Activated CD4-positive, alpha-beta T cell treated with anti-CD3 and anti-CD28 coated beads, Interleukin-2, amount 50 U/mL, for 4 hours (primary cell): ENCODE measurements at regions not wholly inside any gene's neighbourhood (a gene's known extent, or its start where the extent isn't known, plus 50 kb on each side); places are given as distances from the start of the nearest gene placed in this dataset.
"Not testable (repeated sequence)": the region's sequence is repeated elsewhere in the genome, so short reads cannot be mapped to it uniquely, and the experiment has no call there.

Experiments used
- DNase-seq, 2 experiments: peaks; one replicate each; pipeline ENCODE4 v3.0.0-alpha.2; 2020

DNA sequence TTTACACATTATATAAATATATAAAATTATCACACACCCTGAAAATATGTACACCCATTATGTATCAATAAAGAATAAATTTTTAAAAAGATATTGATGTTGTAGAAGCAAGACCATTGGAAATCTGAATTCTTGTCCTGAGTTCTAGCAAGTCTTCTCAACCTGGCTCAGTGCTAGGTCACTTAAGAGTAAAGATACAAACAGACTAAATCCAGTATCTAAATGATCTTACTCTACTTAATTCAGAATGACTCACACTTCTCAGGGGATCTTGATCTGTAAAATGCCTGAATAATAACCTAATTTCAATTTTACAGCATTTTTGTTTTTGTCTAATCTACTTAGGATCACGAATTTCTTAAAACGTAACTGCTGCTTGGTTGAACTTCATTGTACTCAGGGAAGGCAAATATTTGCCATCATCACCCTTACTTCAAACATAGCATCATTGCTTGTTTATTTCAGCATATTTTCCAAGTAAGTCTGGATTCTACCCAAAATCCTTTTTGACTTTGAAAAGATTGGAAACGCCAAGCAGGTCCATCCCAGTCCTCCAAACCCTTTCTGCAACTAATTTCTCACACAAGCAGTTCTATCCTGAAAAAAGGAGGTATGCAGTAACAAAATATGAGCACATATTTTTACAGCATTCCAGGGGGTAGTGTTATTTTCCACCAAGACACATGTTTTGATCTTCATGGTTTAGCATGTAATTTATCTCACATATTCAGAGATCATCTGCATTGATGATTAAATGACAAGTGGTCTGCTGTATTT, 582.6 kb downstream of the PSAT1 start:
- no peak for DNase-seq

DNA sequence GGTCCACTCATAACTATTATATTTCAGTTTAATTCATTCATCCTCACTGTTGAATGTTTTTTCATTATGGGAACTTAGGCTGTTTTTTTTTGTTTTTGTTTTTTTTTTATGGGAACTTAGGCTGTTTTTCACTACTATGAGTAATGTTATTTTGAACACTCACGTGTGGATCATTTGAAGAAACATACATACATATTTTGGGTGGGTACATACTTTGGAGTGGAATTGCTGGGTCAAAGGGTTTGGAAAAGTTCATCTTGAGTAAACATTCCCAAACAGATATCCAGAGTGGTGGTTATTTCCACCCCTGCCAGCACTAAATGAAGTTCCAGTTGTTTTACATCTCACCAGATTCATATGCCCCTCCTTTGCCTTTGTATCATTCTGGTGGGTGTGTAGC, 584.4 kb downstream of the PSAT1 start:
- no peak for DNase-seq

GRCh38 chr9:78882481-78882880, 585.6 kb downstream of the PSAT1 start:
- DNase-seq, result no peak

GRCh38 chr9:78884611-78885150, 587.8 kb downstream of the PSAT1 start:
- DNase-seq, result no peak

GRCh38 chr9:78892182-78892581, 595.3 kb downstream of the PSAT1 start:
- no peak for DNase-seq

DNA sequence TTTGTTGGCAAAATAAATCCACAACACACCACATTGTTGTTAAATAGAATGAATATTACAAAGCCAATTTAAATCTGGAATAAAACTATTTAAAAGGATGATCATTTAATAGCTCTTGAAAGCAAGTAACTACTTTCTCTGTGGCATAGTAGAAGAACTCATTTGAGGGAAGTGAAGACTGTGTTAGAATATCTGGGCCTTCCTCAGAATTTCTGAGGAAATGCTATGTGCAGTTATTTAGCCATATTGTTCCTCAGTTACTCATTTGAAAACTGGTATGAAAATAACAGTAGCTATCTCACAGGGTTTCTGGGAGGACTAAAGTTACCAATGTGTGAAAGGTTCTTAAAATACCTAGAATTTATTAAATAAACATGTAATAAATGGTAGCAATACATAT, 595.8 kb downstream of the PSAT1 start:
- DNase-seq, result no peak

- DNase-seq, result no peak
Measured at GRCh38 chr9:78893774-78894401, 597.0 kb downstream of the PSAT1 start.

GRCh38 chr9:78896479-78896878, 599.6 kb downstream of the PSAT1 start:
- no peak for DNase-seq

GRCh38 chr9:78898234-78898633, 601.3 kb downstream of the PSAT1 start:
- DNase-seq, result no peak

DNA sequence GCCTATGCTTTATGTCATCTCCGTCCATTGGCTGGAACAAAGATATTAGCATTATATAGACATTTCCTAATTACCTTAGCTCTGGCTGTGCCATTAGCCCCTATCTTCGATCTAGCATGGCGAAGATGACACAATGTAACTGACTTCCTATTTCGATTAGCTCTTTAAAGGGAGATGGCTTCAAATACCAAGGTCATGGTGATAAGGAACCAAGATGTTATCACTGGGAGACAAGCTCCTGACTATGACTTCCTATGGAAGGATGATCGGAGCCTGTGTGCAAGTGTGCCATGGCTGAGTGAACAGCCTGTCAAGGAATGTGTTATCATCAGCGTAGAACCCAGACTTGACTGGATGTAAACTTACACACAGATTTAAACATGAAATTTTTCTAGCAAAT, 602.1 kb downstream of the PSAT1 start:
- DNase-seq, result no peak

GRCh38 chr9:78900500-78900899, 603.6 kb downstream of the PSAT1 start:
- no peak for DNase-seq

- DNase-seq, result no peak
Measured at GRCh38 chr9:78902051-78902450, 605.1 kb downstream of the PSAT1 start.

- no peak for DNase-seq
Measured at GRCh38 chr9:78903581-78903980, 606.7 kb downstream of the PSAT1 start.

DNA sequence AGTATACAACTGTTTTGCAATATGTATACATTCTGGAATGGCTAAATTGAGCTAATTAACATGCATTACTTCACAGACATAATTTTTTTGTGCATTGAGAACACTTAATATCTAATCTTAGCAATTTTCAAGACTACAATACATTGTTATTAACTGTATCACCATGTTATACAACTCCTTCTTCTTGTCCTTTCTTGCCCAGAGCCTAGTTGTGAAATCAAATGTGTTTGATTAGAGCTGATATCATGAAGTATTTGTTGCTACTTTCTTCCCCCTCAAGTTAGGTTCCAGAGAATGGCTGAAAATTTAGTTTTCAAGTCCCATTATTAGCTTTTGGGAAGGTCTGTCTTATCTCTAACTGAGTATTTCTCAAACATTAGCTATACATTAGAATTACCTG, 607.8 kb downstream of the PSAT1 start:
- DNase-seq, result no peak

DNA sequence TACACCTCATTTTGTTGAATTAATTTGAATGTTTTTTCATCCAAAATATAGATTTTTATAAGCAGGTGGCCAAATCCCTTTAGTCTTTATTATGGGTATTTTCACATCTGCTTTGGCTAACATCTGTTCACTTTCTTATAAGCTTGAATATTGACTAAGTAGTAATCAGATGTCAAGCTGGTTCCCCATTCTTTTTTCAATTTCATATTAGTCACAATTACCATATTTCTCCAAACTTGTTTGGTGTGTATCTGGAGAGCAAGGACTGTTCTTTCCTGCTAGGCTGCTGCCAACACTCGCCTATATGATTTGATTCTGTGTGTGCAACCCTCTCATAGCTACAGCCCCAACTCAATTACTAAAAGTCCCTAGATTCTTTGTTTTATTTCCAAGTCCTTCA, 608.5 kb downstream of the PSAT1 start:
- no peak for DNase-seq

DNA sequence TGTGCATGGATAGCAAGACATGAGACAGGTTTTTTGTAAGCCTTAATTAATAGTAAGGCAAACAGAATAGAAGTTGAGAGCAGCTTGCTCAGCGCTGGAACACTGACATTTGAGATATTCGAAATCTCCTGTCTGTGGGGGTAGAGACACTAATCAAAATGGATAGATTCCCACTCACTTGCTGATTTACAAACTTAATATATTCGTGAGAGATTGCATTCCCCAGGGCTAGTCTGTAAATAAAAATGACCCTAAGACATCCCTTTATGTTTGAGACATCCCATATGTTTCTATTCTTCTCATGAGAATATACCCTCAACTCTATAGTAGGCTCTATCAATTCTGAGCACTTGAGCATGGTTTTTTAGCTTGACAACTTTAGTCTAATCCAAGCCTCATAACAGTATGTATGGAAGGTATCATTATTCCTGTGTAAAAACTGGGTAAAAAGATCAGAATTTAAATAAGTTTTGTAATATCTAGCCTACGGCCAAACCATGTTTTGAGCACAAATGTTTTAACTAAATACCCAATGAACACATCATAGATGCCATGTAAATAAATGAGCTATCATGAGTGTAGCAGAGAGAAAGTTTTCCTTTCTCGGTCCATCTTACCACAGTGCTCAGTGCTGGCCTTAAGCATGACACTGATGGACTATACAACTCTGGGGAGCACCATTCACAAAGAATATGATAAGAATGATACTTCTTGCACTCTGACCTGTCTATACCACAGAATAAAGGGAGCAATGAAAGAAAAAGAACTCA, 609.2 kb downstream of the PSAT1 start:
- DNase-seq, result no peak

GRCh38 chr9:78909566-78909965, 612.6 kb downstream of the PSAT1 start:
- no peak for DNase-seq

DNA sequence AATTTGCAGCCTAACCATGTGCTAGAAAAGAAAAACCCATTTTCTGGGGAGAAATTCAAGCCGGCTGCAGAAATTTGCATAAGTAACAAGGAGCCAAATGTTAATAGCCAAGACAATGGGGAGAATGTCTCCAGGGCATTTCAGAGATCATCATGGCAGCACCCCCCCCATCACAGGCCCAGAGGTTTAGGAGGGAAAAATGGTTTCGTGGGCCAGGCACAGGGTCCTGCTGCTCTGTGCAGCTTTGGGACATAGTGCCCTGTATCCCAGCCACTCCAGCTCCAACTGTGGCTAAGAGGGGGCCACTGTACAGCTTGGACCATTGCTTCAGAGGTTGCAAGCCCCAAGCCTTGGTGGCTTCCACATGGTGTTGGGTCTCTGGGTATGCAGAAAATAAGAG, 620.0 kb downstream of the PSAT1 start:
- not testable (repeated sequence) for DNase-seq

GRCh38 chr9:78918976-78919375, 622.1 kb downstream of the PSAT1 start:
- no peak for DNase-seq

- DNase-seq, result no peak
Measured at GRCh38 chr9:78919701-78920100, 622.8 kb downstream of the PSAT1 start.

DNA sequence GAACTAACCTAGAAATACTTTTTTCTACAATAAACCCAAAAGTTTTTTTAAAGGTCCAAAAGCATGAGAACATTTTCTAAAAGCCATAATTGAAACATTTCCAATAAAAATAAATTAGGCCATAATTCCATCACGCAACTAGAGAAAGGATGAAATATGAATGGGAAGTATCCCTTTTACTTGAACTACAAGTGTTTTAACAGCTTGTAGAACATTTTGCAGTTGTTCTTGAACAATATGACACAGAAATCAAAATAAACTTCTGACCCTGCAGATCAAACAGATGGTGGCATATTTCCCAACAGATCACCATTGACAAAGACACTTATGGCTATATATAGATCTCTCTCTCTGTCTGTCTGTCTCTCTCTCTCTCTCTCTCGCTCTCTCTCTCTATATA, 624.4 kb downstream of the PSAT1 start:
- no peak for DNase-seq

GRCh38 chr9:78923966-78924659, 627.2 kb downstream of the PSAT1 start:
- DNase-seq, result no peak
